ENCODE measurements at regions not wholly inside any gene's neighbourhood (a gene's known extent, or its start where the extent isn't known, plus 50 kb on each side); places are given as distances from the start of the nearest gene placed in this dataset.

GRCh38 chr17:54239291-54239690, 416.6 kb downstream of the KIF2B start:
- TF ChIP-seq CTCF (conservative IDR thresholded peaks at IDR 0.05; ENCODE audit: low read length) (no peak), EZH2phosphoT487 (IDR thresholded peaks at IDR 0.05; ENCODE audit: borderline replicate concordance, low read depth, low read length) (no peak)
